Peyer's patch (tissue), 4 donors: ENCODE measurements at regions not wholly inside any gene's neighbourhood (a gene's known extent, or its start where the extent isn't known, plus 50 kb on each side); places are given as distances from the start of the nearest gene placed in this dataset.

ENCODE experiments used
- CTCF ChIP-seq, 6 experiments: fragments of 450-650 bp in 4 of 6; fragments of 200-600 bp in 2 of 6; sonication (generic) in 1 of 6; IDR thresholded peaks; one replicate each; pipeline ENCODE4 v1.5.1; 2017 to 2019; ENCODE audit warnings: antibody characterized with exemption in 6 of 6, mild to moderate bottlenecking in 3 of 6, moderate library complexity in 1 of 6
- POLR2A ChIP-seq, 2 donors: fragments of 450-650 bp; IDR thresholded peaks; one replicate each; pipeline ENCODE4 v1.5.1; 2017; ENCODE audit warnings: antibody characterized with exemption in 2 of 2, mild to moderate bottlenecking in 2 of 2, moderate library complexity in 2 of 2

DNA sequence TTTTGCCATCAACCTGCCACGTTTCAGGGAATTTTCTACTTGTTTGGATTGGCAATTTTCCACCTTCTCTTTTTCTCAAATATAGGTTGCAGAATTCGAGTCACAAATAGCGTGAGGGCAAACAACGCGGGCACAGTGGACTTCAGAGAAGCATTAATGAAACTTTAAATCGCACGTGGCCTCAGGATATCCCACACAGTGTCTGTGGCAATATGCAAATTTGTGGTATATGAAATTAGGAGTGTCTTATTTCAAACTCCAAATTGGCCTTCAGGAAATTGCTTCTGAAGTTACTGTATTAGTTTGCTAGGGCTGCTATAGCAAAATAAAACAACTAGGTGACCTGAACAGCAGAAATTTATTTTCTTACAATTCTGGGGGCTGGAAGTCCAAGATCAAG lies 91.2 kb downstream of the MTRR start:
- TF ChIP-seq CTCF (IDR thresholded peaks at IDR 0.05), result no peak
- TF ChIP-seq POLR2A (IDR thresholded peaks at IDR 0.05), result no peak
